ENCODE measurements at regions not wholly inside any gene's neighbourhood (a gene's known extent, or its start where the extent isn't known, plus 50 kb on each side); places are given as distances from the start of the nearest gene placed in this dataset.

DNA sequence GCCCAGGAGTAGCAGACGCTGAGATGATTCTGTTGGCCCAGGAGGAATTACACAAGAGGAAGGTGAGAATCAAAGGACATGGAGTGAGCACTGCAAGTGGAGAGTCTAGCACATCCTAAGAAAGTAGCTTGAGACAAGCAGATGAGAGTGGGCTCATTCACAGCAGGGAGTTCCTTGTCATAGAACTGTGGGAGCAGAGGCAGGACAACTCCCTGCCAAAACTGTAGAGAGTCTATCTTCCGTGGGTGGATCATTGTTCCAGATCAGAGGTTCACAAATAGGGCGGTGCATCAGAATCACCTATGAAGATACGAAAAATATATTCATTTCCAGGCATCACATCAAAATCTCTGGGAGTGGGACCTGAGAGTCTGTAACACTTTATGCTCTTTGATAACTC is 288.9 kb upstream of the C16orf82 start:
- TF ChIP-seq, protein P1, sequence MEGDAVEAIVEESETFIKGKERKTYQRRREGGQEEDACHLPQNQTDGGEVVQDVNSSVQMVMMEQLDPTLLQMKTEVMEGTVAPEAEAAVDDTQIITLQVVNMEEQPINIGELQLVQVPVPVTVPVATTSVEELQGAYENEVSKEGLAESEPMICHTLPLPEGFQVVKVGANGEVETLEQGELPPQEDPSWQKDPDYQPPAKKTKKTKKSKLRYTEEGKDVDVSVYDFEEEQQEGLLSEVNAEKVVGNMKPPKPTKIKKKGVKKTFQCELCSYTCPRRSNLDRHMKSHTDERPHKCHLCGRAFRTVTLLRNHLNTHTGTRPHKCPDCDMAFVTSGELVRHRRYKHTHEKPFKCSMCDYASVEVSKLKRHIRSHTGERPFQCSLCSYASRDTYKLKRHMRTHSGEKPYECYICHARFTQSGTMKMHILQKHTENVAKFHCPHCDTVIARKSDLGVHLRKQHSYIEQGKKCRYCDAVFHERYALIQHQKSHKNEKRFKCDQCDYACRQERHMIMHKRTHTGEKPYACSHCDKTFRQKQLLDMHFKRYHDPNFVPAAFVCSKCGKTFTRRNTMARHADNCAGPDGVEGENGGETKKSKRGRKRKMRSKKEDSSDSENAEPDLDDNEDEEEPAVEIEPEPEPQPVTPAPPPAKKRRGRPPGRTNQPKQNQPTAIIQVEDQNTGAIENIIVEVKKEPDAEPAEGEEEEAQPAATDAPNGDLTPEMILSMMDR (IDR thresholded peaks at IDR 0.05; ENCODE audit: low read length, missing control alignments) = no peak
- no peak for DNase-seq (ENCODE audit: low read depth)
- H3K4me3 ChIP-seq (replicated peaks; ENCODE audit: low read depth, low read length) = no peak overlapping the region

DNA sequence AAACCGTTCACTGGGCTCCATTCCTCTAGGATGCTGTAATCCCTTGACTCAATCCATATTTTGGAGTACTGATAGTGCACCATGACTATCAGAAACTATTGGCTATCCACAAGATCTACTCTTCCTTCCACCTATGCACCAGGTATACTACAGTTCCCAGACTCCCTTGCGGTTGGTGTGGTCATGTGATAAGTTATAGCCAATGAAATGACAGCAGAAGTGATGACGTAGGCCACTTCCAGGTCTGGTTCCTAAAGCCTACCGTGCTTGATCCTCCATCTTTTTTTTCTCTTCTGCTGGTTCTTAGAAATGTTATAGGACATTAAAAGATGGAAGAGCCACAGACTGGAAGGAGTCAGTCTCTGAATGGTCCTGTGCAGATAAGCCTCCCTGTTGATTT is 278.8 kb upstream of the C16orf82 start:
- no peak overlapping the region for H3K4me3 ChIP-seq (replicated peaks; ENCODE audit: low read depth, low read length)
- no peak for DNase-seq (ENCODE audit: low read depth)
- TF ChIP-seq, protein P1 (IDR thresholded peaks at IDR 0.05; ENCODE audit: low read length, missing control alignments) = no peak

DNA sequence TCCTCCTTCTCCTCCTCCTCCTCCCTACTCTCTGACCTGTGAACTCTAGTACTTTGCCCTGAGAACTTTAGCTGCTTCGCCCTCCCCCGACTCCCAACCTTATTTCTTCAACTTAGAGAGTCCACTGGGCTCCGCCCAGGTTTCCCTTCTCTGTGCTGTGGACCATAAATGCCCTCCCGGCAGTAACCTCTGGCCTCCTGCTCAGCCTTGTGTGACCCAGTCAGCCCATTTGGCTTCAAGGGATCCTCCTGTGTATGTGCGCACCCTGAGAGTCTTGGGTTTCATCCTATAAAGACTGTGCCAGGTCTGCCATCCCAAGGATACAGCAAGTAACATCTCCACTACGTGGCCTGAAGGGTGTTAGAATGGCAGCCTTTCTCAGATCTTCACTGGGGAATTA is 275.6 kb upstream of the C16orf82 start:
- no peak overlapping the region for H3K4me3 ChIP-seq (replicated peaks; ENCODE audit: low read depth, low read length)
- TF ChIP-seq, protein P1 (IDR thresholded peaks at IDR 0.05; ENCODE audit: low read length, missing control alignments) = no peak

DNA sequence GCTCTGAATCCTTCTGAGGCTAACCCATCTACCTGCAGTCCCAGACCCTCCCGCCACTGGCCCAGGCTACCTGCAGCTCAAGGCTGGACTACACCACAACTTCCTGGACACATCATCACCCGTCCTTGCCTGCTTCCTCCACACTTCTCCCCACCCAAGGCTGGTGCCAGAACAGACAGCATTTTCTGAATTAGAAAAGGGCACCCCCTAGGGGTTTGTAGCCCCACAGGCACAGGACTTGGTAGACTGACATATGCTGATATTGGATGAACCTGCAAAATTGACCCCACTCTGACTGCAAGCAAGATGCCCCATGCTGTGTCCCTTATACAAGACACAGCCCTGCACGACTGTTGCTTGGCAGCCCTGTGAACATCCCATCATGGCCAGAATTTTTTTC is 271.5 kb upstream of the C16orf82 start:
- DNase-seq (ENCODE audit: low read depth) = no peak
- no peak overlapping the region for H3K4me3 ChIP-seq (replicated peaks; ENCODE audit: low read depth, low read length)
- TF ChIP-seq, protein P1 (IDR thresholded peaks at IDR 0.05; ENCODE audit: low read length, missing control alignments) = no peak

More for the DNA sequence above, 275.6 kb upstream of the C16orf82 start:
- no peak for DNase-seq (ENCODE audit: low read depth)

DNA sequence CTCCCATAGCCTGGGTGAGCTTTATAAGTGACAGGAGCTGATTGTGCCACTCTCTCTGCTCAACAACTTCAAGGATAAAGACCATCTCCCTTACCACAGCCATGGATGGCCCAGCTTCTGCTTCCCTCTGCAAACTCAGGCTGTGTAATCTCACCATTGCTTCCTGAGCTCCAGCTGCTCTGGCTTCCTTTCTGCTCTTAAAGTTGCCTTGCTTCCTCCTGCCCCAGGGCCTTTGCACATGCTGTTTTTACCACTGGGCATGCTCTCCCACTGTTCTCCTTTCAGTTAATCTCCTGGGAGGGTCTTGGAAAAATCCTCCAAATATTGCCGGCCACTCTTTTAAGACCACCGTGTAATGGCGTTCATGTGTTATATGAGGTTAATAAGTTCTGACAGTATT is 265.1 kb upstream of the C16orf82 start:
- H3K4me3 ChIP-seq (replicated peaks; ENCODE audit: low read depth, low read length) = no peak overlapping the region
- DNase-seq (ENCODE audit: low read depth) = no peak
- TF ChIP-seq, protein P1 (IDR thresholded peaks at IDR 0.05; ENCODE audit: low read length, missing control alignments) = no peak

DNA sequence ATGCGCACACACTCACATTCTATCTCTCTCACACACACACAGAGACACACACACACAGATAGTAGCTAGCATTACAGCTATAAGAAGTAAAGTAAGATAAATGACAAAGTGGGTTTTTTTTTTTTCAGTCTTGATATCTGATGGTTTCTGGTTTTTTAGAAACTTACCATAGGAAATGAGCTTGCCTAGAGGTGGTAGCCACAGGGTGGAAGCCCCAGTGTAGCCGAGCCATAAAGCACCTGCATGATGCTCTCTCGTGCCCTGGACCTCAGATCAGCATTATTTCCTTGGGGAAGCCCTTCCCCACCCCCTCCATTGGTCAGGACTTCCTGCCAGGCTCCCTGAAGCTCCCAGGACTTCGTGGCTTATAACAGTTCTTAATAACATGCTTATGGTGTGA is 264.3 kb upstream of the C16orf82 start:
- H3K4me3 ChIP-seq (replicated peaks; ENCODE audit: low read depth, low read length) = no peak overlapping the region
- no peak for DNase-seq (ENCODE audit: low read depth)
- TF ChIP-seq, protein P1 (IDR thresholded peaks at IDR 0.05; ENCODE audit: low read length, missing control alignments) = no peak

DNA sequence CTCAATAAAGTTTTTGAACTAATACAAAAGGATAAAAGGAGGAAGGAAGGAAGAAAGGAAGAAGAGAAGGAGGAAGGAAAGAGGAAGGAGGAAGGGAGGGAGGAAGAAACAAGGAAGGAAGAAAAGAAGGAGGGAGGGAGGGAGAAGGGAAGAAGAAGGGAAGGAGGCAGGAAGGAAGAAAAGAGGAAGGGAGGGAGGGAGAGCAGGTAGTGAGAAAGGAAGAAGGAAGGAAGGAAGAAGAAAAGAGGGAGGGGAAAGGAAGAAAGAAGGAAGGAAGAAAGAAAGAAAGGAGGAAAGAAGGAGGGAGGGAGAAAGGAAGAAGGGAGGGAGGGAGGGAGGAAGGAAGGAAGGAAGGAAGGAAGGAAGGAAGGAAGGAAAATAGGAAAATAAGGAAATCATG is 263.8 kb upstream of the C16orf82 start:
- TF ChIP-seq, protein P1 (IDR thresholded peaks at IDR 0.05; ENCODE audit: low read length, missing control alignments) = no peak
- no peak for DNase-seq (ENCODE audit: low read depth)
- H3K4me3 ChIP-seq (replicated peaks; ENCODE audit: low read depth, low read length) = no peak overlapping the region
